BJ (cell line): ENCODE measurements at regions not wholly inside any gene's neighbourhood (a gene's known extent, or its start where the extent isn't known, plus 50 kb on each side); places are given as distances from the start of the nearest gene placed in this dataset.

Source experiments
- CTCF ChIA-PET: fragments of 350-600 bp; formaldehyde crosslinking; extraction: SDS; loops from one replicate; lab custom pipeline; 2021; ENCODE audit warnings: antibody characterized with exemption, inconsistent platforms; lab: Yijun Ruan, JAX
- POLR2A ChIA-PET: fragments of 300-600 bp; sonication (Branson Sonifier 250); formaldehyde crosslinking; extraction: SDS; loops from one replicate; lab custom pipeline; 2021; ENCODE audit warnings: antibody characterized with exemption; lab: Charles Lee
- DNase-seq: peaks from one replicate; pipeline ENCODE4 v3.0.0-alpha.2; 2011; ENCODE audit warnings: low read depth
- H3K27me3 ChIP-seq: 2 replicates; pipeline ENCODE4 v1.6.0; 2011; ENCODE audit warnings: low read length; ENCODE audit not compliant: control insufficient read depth, insufficient read depth
- H3K36me3 ChIP-seq: 2 replicates; pipeline ENCODE4 v1.5.1; 2011; ENCODE audit warnings: low read length; ENCODE audit not compliant: control insufficient read depth, insufficient read depth
- H3K4me3 ChIP-seq: 2 replicates; pipeline ENCODE4 v1.5.1; 2011; ENCODE audit warnings: low read depth, mild to moderate bottlenecking, control low read depth, low read length
- TF ChIP-seq, protein P1 (sequence below): IDR thresholded peaks from 2 replicates; pipeline ENCODE4 v1.5.1; 2011; ENCODE audit warnings: low read depth, mild to moderate bottlenecking, control low read depth, inconsistent platforms, low read length, moderate library complexity; ENCODE audit not compliant: insufficient read depth

DNA sequence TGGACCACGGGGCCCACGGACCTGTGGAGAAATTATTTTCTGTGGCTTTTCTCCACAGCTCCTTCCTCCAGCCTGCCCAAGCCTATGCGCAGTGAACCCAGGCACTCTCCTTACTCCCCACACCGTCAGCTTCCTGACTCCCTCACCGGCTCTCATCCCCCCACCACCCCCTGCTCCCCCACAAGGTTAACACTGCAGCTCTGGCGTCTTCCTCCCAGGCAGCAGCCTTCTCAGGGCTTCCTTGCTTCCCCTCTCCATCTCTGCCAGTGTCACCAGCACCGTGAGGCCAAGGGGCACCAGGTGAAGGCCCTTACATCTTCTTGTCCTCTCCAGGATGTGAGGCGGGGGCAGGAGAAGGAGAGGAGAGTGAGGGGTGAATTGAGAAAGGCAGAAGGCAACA lies 168.3 kb upstream of the TLE3 start:
- DNase-seq, result no peak
- Histone ChIP-seq H3K27me3 (peaks cover 6% of the 10 kb centered on the region), H3K4me3 (no peak overlapping the region), H3K36me3 (no peaks in the 10 kb centered on the region)
- TF ChIP-seq, protein P1, sequence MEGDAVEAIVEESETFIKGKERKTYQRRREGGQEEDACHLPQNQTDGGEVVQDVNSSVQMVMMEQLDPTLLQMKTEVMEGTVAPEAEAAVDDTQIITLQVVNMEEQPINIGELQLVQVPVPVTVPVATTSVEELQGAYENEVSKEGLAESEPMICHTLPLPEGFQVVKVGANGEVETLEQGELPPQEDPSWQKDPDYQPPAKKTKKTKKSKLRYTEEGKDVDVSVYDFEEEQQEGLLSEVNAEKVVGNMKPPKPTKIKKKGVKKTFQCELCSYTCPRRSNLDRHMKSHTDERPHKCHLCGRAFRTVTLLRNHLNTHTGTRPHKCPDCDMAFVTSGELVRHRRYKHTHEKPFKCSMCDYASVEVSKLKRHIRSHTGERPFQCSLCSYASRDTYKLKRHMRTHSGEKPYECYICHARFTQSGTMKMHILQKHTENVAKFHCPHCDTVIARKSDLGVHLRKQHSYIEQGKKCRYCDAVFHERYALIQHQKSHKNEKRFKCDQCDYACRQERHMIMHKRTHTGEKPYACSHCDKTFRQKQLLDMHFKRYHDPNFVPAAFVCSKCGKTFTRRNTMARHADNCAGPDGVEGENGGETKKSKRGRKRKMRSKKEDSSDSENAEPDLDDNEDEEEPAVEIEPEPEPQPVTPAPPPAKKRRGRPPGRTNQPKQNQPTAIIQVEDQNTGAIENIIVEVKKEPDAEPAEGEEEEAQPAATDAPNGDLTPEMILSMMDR, result no peak
- CTCF ChIA-PET, result interaction anchor here (0.6 kb wide), 1 partner anchor 211 kb away, joined by 5 read pairs; no protein-coding TSS in a partner anchor
- POLR2A ChIA-PET, result no interaction called here

DNA sequence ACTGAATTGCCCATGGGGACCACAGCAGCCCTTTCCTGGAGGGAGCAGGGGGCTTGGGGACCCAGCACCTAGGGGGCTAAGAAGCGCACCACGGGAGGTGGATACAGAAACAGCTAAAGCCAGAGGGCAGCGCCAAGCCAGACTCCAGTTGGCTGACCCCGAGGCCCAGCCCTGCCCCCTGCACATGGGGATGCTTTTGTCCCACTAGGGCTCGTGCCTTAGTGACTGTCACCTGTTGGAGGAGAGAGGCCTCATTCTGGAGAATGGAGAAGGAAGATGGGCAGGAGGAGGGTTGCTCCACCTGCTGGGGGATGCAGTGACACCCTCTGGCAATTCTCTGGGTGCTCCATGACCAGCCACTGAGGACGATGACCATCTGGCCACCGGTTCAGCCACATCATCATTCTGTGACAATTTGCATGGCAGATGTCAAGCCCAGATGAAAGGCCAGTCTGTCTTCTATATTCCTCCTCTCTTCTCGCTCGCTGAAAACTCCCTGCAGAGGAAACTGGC lies 167.8 kb upstream of the TLE3 start:
- ChIA-PET CTCF (no interaction called here), POLR2A (no interaction called here)
- no peak overlapping the region for H3K4me3 ChIP-seq
- DNase-seq, result no peak
- TF ChIP-seq, protein P1, result 0 out of 2 replicates have a peak, but pooled peaks have one; percentile 13
- no peaks in the 10 kb centered on the region for H3K36me3 ChIP-seq
- peaks cover 6% of the 10 kb centered on the region for H3K27me3 ChIP-seq

DNA sequence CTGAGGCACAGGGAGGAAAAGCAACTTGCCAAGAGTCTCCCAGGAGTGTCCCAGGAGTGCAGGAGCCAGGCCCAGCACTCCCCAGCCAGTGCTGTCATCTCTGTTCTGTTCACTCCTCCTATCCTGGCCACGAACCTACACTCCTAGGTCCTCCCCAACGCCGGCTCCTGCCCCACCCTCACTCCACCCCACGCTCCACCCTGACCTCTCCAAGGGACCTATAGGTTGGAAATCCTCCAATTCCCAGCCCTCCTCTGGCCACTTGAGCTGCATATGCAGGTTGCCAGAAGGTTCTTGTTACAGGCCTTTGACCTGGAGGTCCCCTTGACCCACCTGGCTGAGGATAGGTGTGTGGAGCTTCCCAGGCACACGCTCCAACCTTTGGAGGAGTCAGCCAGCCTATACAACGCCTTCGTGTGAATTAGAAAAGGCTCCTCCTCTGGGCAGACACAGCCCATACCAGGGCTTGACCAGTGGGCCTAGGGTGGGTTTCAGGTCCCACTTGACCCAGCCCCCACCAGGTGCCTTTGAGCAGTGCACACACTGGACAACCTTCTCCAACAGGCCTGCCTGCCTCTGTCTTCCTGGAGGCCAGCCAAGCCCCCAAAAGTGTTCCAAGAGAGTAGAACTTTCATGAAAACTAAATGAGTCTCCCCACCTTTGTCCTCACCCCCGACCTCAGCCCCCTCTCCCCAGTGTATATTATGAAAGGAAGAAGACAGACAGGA lies 167.2 kb upstream of the TLE3 start:
- ChIA-PET CTCF (no interaction called here), POLR2A (no interaction called here)
- TF ChIP-seq, protein P1, result no peak
- Histone ChIP-seq H3K27me3 (peaks cover 6% of the 10 kb centered on the region), H3K36me3 (no peaks in the 10 kb centered on the region), H3K4me3 (no peak overlapping the region)
- DNase-seq, result no peak

DNA sequence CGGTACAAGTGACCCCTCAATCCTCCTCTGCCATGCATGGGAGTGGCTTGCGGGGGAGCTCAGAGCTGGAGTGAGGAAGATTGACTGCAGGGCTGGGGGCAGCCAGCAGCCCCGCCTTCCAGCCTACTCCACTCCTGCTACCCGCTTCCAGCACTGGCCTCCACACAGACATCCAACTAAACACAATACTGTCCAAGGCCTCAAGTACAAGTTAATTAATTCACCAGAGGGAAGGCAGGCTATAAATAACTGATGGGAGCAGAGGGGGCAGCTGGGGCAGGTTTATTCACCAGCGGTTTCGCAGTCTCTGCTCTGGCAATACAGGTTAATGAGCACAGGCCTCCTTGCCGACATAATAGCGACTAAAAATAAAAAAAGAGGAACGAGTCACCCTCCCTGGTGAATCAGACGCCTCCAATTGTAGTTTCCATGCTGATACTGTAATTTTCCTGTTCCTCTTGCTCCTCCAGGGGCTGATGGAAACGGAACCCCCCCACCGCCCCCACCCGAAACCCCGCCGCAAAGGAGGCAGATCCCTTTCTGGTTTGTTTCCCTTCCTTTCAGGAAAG lies 166.4 kb upstream of the TLE3 start:
- no peaks in the 10 kb centered on the region for H3K36me3 ChIP-seq
- POLR2A ChIA-PET, result interaction anchor here (0.7 kb wide), 1 partner anchor 1429 kb away, joined by 10 read pairs; no protein-coding TSS in a partner anchor
- TF ChIP-seq, protein P1, result no peak
- H3K27me3 ChIP-seq, result peaks cover 2% of the 10 kb centered on the region
- CTCF ChIA-PET, result no interaction called here
- no peak for DNase-seq
- no peak overlapping the region for H3K4me3 ChIP-seq

DNA sequence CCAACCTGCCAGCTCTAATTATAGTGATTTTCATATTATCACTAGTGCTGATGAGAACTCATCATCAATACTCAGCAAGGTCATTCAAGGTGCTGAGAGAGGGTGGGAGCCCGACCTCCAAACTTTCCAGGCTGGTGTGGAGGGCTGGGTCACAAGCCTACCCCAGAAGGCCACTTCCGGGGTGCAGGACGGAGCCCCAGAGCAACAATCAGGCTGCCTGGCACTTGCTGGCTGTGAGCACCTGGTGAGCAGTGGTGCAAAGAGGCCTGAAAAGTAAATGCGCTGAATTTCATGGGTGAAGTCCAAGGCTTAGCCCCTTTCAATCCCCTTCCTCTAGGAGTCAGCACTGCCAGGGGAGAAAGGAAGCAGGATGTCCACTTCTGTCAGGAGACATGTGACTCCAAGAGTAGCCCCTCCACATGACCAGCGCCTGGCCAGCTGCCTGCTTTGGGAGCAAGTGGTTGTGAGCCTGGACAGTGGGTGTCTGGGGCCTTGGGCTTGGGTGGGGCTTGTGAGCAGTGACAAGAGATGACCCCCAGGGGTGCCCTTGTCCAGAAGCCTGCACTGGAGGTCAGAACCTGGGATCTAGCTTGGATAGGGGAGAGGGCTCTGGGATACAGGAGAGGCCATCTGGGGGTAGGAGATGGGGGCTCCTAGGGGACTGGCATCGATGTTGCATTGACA lies 165.0 kb upstream of the TLE3 start:
- H3K36me3 ChIP-seq, result no peaks in the 10 kb centered on the region
- H3K27me3 ChIP-seq, result peaks cover 2% of the 10 kb centered on the region
- CTCF ChIA-PET, result no interaction called here
- DNase-seq, result no peak
- POLR2A ChIA-PET, result no interaction called here
- TF ChIP-seq, protein P1, result no peak
- H3K4me3 ChIP-seq, result no peak overlapping the region
